OCI-LY7 (cell line): ENCODE measurements at regions not wholly inside any gene's neighbourhood (a gene's known extent, or its start where the extent isn't known, plus 50 kb on each side); places are given as distances from the start of the nearest gene placed in this dataset.

Experiments
- BruUV-seq: library from RNA; stranded (reverse); fragments of 400-500 nt; replicated peaks from 2 replicates; lab custom pipeline; 2021; lab: Mats Ljungman, UMichigan
- CTCF ChIA-PET: fragments of 300-600 bp; sonication (Branson Sonifier 250); formaldehyde crosslinking; loops from one replicate; lab custom pipeline; 2022; ENCODE audit warnings: antibody characterized with exemption; ENCODE audit not compliant: unreplicated experiment; lab: Charles Lee
- POLR2A ChIA-PET: fragments of 300-600 bp; sonication (Branson Sonifier 250); formaldehyde crosslinking; loops from one replicate; lab custom pipeline; 2022; ENCODE audit warnings: antibody characterized with exemption; lab: Charles Lee
- DNase-seq: peaks from one replicate; pipeline ENCODE4 v3.0.0-alpha.2; 2015; ENCODE audit warnings: low spot score
- H2AFZ ChIP-seq: fragments of 200-600 bp; sonication (generic), shearing (Covaris generic); 2 replicates; pipeline ENCODE4 v1.6.1; 2014; ENCODE audit warnings: mild to moderate bottlenecking, antibody characterized with exemption, low read length, moderate library complexity
- H3K27ac ChIP-seq: fragments of 200-600 bp; sonication (generic); 2 replicates; pipeline ENCODE4 v1.5.1; 2014; ENCODE audit warnings: mixed run types, low read depth, mild to moderate bottlenecking, moderate library complexity, low read length, inconsistent platforms; ENCODE audit not compliant: poor library complexity, severe bottlenecking
- H3K36me3 ChIP-seq: fragments of 200-600 bp; sonication (generic); 2 replicates; pipeline ENCODE4 v1.6.1; 2014; ENCODE audit warnings: mild to moderate bottlenecking, antibody characterized with exemption, low read length, moderate library complexity, mixed read lengths; ENCODE audit not compliant: insufficient read depth
- H3K4me1 ChIP-seq: fragments of 200-600 bp; sonication (generic); 2 replicates; pipeline ENCODE4 v1.5.1; 2014; ENCODE audit warnings: mild to moderate bottlenecking, low read length; ENCODE audit not compliant: insufficient read depth, poor library complexity, severe bottlenecking
- H3K4me2 ChIP-seq: fragments of 200-600 bp; sonication (generic); 2 replicates; pipeline ENCODE4 v1.6.1; 2014; ENCODE audit warnings: mild to moderate bottlenecking, low read length
- H3K4me3 ChIP-seq: fragments of 200-600 bp; sonication (generic); 2 replicates; pipeline ENCODE4 v1.5.1; 2014; ENCODE audit warnings: mild to moderate bottlenecking, low read depth, low read length; ENCODE audit not compliant: poor library complexity, severe bottlenecking
- H3K79me2 ChIP-seq: fragments of 200-600 bp; sonication (generic); 2 replicates; pipeline ENCODE4 v1.6.1; 2016; ENCODE audit warnings: low read depth, mild to moderate bottlenecking, low read length, moderate library complexity, mixed read lengths; ENCODE audit not compliant: insufficient read depth
- H3K9me2 ChIP-seq: fragments of 200-600 bp; sonication (generic); 2 replicates; pipeline ENCODE4 v1.6.1; 2016; ENCODE audit warnings: mild to moderate bottlenecking, low read length, mixed read lengths; ENCODE audit not compliant: insufficient read depth
- H3K9me3 ChIP-seq: fragments of 200-600 bp; sonication (generic); 2 replicates; pipeline ENCODE4 v1.6.1; 2014; ENCODE audit warnings: mild to moderate bottlenecking, mixed run types, low read length, mixed read lengths
- H4K20me1 ChIP-seq: fragments of 200-600 bp; sonication (generic); 2 replicates; pipeline ENCODE4 v1.6.1; 2014; ENCODE audit warnings: mild to moderate bottlenecking, antibody characterized with exemption, low read length, moderate library complexity, mixed read lengths; ENCODE audit not compliant: insufficient read depth
- EZH2phosphoT487 ChIP-seq: fragments of 200-600 bp; sonication (generic); IDR thresholded peaks from 2 replicates; pipeline ENCODE4 v1.6.1; 2018; ENCODE audit warnings: low read depth, borderline replicate concordance, mild to moderate bottlenecking, mixed run types, antibody characterized with exemption, low read length, moderate library complexity, mixed read lengths
- intact Hi-C: fragments of 100-400 bp; cut with micrococcal nuclease; formaldehyde crosslinking; loops from one replicate; pipeline ENCODE4 v1.10.0; 2022; ENCODE audit not compliant: unreplicated experiment
- TF ChIP-seq, protein P1 (sequence below): fragments of 200-600 bp; sonication (generic); conservative IDR thresholded peaks from 2 replicates; pipeline ENCODE4 v1.5.1; 2014; ENCODE audit warnings: mild to moderate bottlenecking, antibody characterized with exemption, low read length, moderate library complexity, mixed read lengths

DNA sequence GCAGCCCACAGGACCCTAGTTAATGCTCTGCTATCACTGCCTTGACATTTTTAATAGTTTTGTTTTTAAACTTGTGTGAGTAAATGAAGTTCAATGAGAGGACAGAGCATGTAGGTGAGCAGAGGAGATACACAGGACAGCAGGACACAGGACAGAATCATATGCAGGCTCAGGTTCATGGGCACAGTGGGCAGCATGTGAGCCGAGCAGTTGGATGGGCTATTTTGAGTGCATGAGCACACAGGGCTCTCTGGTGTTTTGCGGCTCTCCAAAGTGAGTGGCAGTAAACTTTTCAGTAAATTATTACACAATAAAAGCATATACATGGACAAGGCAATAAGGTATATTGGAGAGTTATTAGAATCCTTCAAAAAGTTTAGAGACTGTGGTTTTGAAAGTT, 189.7 kb upstream of the OR4E1 start:
- POLR2A ChIA-PET = no interaction called here
- intact Hi-C loops = no loop called here
- H3K27ac ChIP-seq = no peak overlapping the region

DNA sequence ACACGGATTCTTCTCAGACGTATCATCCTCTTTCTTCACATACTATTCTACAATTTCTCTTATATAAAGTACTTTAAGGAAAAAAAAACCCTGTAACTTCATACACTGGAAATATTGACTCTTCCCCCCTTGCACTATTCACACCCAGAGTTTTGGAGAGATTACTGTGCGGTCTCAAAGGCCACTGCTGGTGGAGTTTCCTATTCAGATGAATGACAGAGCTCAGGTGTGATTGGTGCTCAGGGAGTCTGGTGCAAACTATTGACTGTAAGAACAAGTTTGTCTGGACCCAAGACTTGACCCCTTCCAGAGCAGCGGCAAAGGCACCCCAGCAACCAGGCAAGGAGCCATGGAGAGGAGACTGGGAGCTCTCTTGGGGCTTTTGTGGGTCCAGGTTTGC, 187.5 kb upstream of the OR4E1 start:
- Histone ChIP-seq H3K4me2 (no peak overlapping the region), H3K36me3 (no peaks in the 10 kb centered on the region), H3K9me2 (no peaks in the 10 kb centered on the region), H3K4me1 (no peaks in the 10 kb centered on the region), H3K27ac (no peak overlapping the region), H3K4me3 (no peak overlapping the region), H2AFZ (no peak overlapping the region), H3K9me3 (no peaks in the 10 kb centered on the region), H4K20me1 (no peaks in the 10 kb centered on the region), H3K79me2 (no peaks in the 10 kb centered on the region)
- no TSS peak for BruUV-seq
- intact Hi-C loops = no loop called here
- CTCF ChIA-PET = no interaction called here
- no peak for DNase-seq
- POLR2A ChIA-PET = interaction anchor here (1.4 kb wide), 1 partner anchor 9 kb away, joined by 6 read pairs; no protein-coding TSS in a partner anchor
- TF ChIP-seq, protein P1, sequence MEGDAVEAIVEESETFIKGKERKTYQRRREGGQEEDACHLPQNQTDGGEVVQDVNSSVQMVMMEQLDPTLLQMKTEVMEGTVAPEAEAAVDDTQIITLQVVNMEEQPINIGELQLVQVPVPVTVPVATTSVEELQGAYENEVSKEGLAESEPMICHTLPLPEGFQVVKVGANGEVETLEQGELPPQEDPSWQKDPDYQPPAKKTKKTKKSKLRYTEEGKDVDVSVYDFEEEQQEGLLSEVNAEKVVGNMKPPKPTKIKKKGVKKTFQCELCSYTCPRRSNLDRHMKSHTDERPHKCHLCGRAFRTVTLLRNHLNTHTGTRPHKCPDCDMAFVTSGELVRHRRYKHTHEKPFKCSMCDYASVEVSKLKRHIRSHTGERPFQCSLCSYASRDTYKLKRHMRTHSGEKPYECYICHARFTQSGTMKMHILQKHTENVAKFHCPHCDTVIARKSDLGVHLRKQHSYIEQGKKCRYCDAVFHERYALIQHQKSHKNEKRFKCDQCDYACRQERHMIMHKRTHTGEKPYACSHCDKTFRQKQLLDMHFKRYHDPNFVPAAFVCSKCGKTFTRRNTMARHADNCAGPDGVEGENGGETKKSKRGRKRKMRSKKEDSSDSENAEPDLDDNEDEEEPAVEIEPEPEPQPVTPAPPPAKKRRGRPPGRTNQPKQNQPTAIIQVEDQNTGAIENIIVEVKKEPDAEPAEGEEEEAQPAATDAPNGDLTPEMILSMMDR = no peak
- TF ChIP-seq EZH2phosphoT487 = no peak

More for the DNA sequence above, 189.7 kb upstream of the OR4E1 start:
- Histone ChIP-seq H3K9me3 (no peaks in the 10 kb centered on the region), H3K4me3 (no peak overlapping the region), H4K20me1 (no peaks in the 10 kb centered on the region), H3K4me2 (no peak overlapping the region), H3K36me3 (no peaks in the 10 kb centered on the region), H2AFZ (no peak overlapping the region), H3K79me2 (no peaks in the 10 kb centered on the region), H3K4me1 (no peaks in the 10 kb centered on the region), H3K9me2 (no peaks in the 10 kb centered on the region)
- TF ChIP-seq, protein P1 = no peak
- DNase-seq = no peak
- BruUV-seq = no TSS peak
- CTCF ChIA-PET = no interaction called here

DNA sequence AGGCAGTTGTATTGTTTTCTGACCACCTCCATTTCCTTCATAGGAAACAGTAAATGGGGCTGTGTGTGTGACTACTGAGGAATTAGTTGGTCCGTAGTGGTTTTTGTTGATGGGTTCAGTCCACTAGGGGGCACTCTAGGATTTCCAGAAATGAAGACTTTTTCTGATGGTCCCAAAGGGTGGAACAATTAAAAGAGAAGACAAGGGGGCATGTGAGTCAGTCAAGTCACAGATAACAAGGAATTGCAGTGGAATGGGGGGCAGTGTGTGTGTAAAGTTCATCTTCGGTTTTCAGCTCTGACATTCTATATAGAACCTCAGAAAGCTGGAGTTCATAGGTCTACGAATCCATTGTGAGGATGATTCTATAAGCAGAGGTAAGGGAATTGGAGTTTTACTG, 186.6 kb upstream of the OR4E1 start:
- no peaks in the 10 kb centered on the region for H3K79me2 ChIP-seq
- ChIA-PET CTCF (no interaction called here), POLR2A (no interaction called here)
- H2AFZ ChIP-seq = no peak overlapping the region
- intact Hi-C loops = no loop called here
- H3K9me2 ChIP-seq = no peaks in the 10 kb centered on the region
- no peaks in the 10 kb centered on the region for H4K20me1 ChIP-seq
- TF ChIP-seq, protein P1 = peak; percentile 84
- no peak for TF ChIP-seq EZH2phosphoT487
- H3K36me3 ChIP-seq = no peaks in the 10 kb centered on the region
- H3K4me1 ChIP-seq = no peaks in the 10 kb centered on the region
- BruUV-seq = no TSS peak
- no peak overlapping the region for H3K4me2 ChIP-seq
- no peak overlapping the region for H3K4me3 ChIP-seq
- H3K9me3 ChIP-seq = no peaks in the 10 kb centered on the region
- peak; percentile 40 for DNase-seq
- H3K27ac ChIP-seq = no peak overlapping the region
